ENCODE measurements at regions not wholly inside any gene's neighbourhood (a gene's known extent, or its start where the extent isn't known, plus 50 kb on each side); places are given as distances from the start of the nearest gene placed in this dataset.

- TF ChIP-seq CTCF (IDR thresholded peaks at IDR 0.05; ENCODE audit: low read depth, low read length) (no peak), POLR2A (IDR thresholded peaks at IDR 0.05; ENCODE audit: extremely low read depth, insufficient read length) (no peak), MAX (IDR thresholded peaks at IDR 0.05; ENCODE audit: low read depth, low read length) (no peak)
Measured at GRCh38 chr10:3339531-3339950, 167.0 kb upstream of the PITRM1 start.
